Transverse colon (tissue), 4 donors: ENCODE measurements at regions not wholly inside any gene's neighbourhood (a gene's known extent, or its start where the extent isn't known, plus 50 kb on each side); places are given as distances from the start of the nearest gene placed in this dataset.

Experiments
- DNase-seq: peaks from one replicate; pipeline ENCODE4 v3.0.0-alpha.2; 2019
- H3K27ac ChIP-seq, 4 donors: fragments of 200-600 bp; sonication (generic); 2 replicates each; pipeline ENCODE4 v1.5.1; 2016 to 2018; ENCODE audit warnings: inconsistent platforms in 4 of 4
- H3K27me3 ChIP-seq: fragments of 200-600 bp; sonication (generic); 2 replicates; pipeline ENCODE4 v1.5.1; 2017; ENCODE audit warnings: inconsistent platforms
- H3K36me3 ChIP-seq, 4 donors: fragments of 200-600 bp; sonication (generic); 2 replicates each; pipeline ENCODE4 v1.5.1; 2017 to 2019; ENCODE audit warnings: inconsistent platforms in 4 of 4
- H3K4me1 ChIP-seq, 4 donors: fragments of 200-600 bp; sonication (generic); 2 replicates each; pipeline ENCODE4 v1.5.1; 2017 to 2020; ENCODE audit warnings: inconsistent platforms in 4 of 4
- H3K4me3 ChIP-seq, 4 donors: fragments of 200-600 bp; sonication (generic); 1 replicate in 1 of 4; 2 replicates in 3 of 4; pipeline versions ENCODE4 v1.5.1 to v1.6.1; 2017 to 2019; ENCODE audit warnings: inconsistent platforms in 4 of 4
- H3K9me3 ChIP-seq, 2 donors: fragments of 200-600 bp; sonication (generic); 2 replicates each; pipeline ENCODE4 v1.5.1; 2017 to 2019; ENCODE audit warnings: inconsistent platforms in 2 of 2
- EP300 ChIP-seq: sonication (generic); formaldehyde crosslinking; IDR thresholded peaks from one replicate; pipeline ENCODE4 v1.6.1; 2017; ENCODE audit warnings: antibody characterized with exemption, low read depth
- POLR2A ChIP-seq: fragments of 450-650 bp; IDR thresholded peaks from one replicate; pipeline ENCODE4 v1.6.1; 2016; ENCODE audit warnings: antibody characterized with exemption, mild to moderate bottlenecking, moderate library complexity
- POLR2AphosphoS5 ChIP-seq, 3 donors: sonication (generic); formaldehyde crosslinking; IDR thresholded peaks; one replicate each; pipeline ENCODE4 v1.6.1; 2016; ENCODE audit warnings: antibody characterized with exemption in 3 of 3
- WGBS, 2 donors: methylation state at CpG; one replicate each; pipeline ENCODE4 v1.1.5; 2018; ENCODE audit warnings: low coverage in 1 of 2; 5-methylcytosine and 5-hydroxymethylcytosine counted together
- in situ Hi-C, 4 donors: fragments of 200-750 bp; cut with MboI; loops; one replicate each; pipeline versions ENCODE4 v1.15.0 to v1.15.1; 2017; ENCODE audit warnings: low sequenced_read_pairs in 3 of 4, low pct_ligation_motif_present in 1 of 4, low pct_unique_long_range_greater_than_20kb in 1 of 4
- intact Hi-C: fragments of 100-400 bp; cut with DNase I; formaldehyde crosslinking; loops from one replicate; pipeline ENCODE4 v1.15.1; 2023; ENCODE audit warnings: low total_unique reads
- TF ChIP-seq, protein P1 (sequence below), 5 experiments: fragments of 200-600 bp in 3 of 5; fragments of 450-650 bp in 2 of 5; sonication (generic) in 3 of 5; IDR thresholded peaks; 1 replicate in 2 of 5; 2 replicates in 3 of 5; pipeline ENCODE4 v1.5.1; 2016 to 2017; ENCODE audit warnings: antibody characterized with exemption in 5 of 5, inconsistent platforms in 3 of 5, mild to moderate bottlenecking in 2 of 5, moderate library complexity in 1 of 5

DNA sequence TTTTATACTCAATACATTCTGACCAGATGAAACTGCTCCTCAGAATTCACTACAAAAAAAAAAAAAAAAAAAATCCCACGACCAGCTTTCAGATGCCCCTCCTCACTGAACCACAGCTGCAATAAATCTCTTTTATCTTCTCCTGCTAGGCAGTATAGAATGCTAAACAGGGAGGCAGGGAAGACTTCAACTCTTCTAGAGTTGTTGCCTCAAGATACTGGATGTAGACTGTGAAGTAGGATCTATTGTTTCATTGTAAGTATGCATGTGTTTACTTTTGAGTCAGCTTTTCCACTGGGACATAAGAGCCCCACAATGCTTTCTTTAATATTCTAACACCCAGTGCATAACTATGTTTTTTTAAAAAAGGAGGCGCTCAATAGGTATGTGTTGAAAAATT, 401.4 kb downstream of the TBL1XR1 start:
- Histone ChIP-seq H3K36me3 (no peaks in the 10 kb centered on the region), H3K9me3 (no peaks in the 10 kb centered on the region), H3K27me3 (no peaks in the 10 kb centered on the region), H3K27ac (no peak overlapping the region), H3K4me1 (peaks cover 0 to 14% (median 9%) of the 10 kb centered on the region in 4 donors), H3K4me3 (no peak overlapping the region)
- WGBS, 2 donors = 46 to 51% methylated on average over 2 of the region's 2 CpGs
- no peak for DNase-seq
- TF ChIP-seq POLR2A (no peak), EP300 (no peak), POLR2AphosphoS5 (IDR thresholded peaks at IDR 0.05) (no peak)
- TF ChIP-seq, protein P1, sequence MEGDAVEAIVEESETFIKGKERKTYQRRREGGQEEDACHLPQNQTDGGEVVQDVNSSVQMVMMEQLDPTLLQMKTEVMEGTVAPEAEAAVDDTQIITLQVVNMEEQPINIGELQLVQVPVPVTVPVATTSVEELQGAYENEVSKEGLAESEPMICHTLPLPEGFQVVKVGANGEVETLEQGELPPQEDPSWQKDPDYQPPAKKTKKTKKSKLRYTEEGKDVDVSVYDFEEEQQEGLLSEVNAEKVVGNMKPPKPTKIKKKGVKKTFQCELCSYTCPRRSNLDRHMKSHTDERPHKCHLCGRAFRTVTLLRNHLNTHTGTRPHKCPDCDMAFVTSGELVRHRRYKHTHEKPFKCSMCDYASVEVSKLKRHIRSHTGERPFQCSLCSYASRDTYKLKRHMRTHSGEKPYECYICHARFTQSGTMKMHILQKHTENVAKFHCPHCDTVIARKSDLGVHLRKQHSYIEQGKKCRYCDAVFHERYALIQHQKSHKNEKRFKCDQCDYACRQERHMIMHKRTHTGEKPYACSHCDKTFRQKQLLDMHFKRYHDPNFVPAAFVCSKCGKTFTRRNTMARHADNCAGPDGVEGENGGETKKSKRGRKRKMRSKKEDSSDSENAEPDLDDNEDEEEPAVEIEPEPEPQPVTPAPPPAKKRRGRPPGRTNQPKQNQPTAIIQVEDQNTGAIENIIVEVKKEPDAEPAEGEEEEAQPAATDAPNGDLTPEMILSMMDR (IDR thresholded peaks at IDR 0.05) = no peak
- in situ Hi-C loops = no loop called here
- intact Hi-C loops = no loop called here

DNA sequence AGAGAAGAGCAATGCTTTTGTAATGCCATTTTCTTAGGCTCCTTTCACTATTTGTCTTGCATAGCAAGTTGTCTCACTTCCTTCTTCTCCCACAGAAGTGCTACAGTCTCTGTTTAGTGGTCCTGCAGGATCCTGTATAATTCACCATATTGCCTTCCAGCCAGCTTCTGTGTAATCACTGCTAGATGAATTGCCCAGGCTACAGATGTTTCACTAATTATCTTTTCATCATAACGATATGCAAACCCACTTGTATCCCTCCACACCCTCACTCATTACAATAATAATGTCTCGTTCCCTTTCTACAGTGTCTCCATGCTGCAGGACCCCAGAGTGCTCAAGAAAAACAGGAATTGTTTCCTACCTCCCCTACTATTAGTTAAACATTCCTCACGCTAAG, 402.9 kb downstream of the TBL1XR1 start:
- Histone ChIP-seq H3K27me3 (no peaks in the 10 kb centered on the region), H3K4me3 (no peak overlapping the region), H3K9me3 (no peaks in the 10 kb centered on the region), H3K4me1 (peaks cover 0 to 9% (median 5%) of the 10 kb centered on the region in 4 donors), H3K36me3 (no peaks in the 10 kb centered on the region), H3K27ac (no peak overlapping the region)
- DNase-seq = no peak
- in situ Hi-C loops (no loop called here), intact Hi-C loops (no loop called here)
- WGBS, 2 donors = 76 to 81% methylated on average over 3 of the region's 3 CpGs
- TF ChIP-seq, protein P1 (IDR thresholded peaks at IDR 0.05) = no peak
- no peak for TF ChIP-seq POLR2AphosphoS5 (IDR thresholded peaks at IDR 0.05)
- no peak for TF ChIP-seq EP300
- TF ChIP-seq POLR2A = no peak

DNA sequence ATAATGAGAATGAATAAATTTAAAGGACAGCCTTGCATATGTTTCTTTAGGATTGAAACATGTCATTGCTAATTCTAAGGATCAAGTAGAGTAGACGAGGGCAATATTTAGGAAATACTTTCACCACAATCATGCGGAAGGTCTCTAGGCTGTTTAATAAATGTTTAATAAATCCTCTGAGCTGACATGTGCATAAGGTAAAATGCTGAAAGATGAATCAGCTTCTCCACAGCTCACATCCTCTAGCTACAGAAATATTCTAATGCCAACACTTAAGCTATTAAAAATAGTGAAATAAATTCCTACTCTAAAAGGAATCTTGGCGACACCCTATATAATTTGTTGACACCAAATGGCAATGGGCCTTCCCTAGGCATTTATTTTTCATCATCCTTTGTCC, 407.3 kb downstream of the TBL1XR1 start:
- TF ChIP-seq POLR2A (no peak), POLR2AphosphoS5 (IDR thresholded peaks at IDR 0.05) (no peak), EP300 (no peak)
- TF ChIP-seq, protein P1 (IDR thresholded peaks at IDR 0.05) = no peak
- no peaks in the 10 kb centered on the region for H3K27me3 ChIP-seq
- no peak overlapping the region for H3K27ac ChIP-seq
- no peaks in the 10 kb centered on the region for H3K36me3 ChIP-seq
- no peak for DNase-seq
- 74 to 85% methylated on average over 3 of the region's 3 CpGs for WGBS, 2 donors
- in situ Hi-C loops = no loop called here
- H3K4me3 ChIP-seq = no peak overlapping the region
- no peaks in the 10 kb centered on the region for H3K4me1 ChIP-seq
- intact Hi-C loops = no loop called here
- H3K9me3 ChIP-seq = no peaks in the 10 kb centered on the region

DNA sequence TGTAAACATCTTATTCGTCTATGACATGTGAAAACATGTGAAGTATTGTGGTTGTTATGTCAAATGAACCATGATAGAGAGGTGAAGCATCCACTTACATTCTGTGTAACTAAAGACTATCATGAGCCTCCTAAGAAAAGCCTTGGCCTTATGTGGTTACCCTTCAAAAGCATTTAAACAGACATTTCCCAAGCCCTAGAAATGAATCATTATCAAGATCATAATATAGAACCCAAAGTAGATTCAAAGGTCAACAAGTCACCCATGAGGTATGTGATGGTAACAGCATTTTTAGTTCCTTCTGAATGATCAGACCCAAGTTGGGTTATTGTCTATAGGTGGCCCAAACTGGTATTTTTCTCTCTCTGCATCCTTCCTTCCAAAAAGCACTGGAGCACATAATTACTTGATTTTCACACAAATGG, 408.0 kb downstream of the TBL1XR1 start:
- in situ Hi-C loops = no loop called here
- H3K27me3 ChIP-seq = no peaks in the 10 kb centered on the region
- no peaks in the 10 kb centered on the region for H3K9me3 ChIP-seq
- WGBS, 2 donors = 71 to 83% methylated on average over 1 of the region's 1 CpG
- no peaks in the 10 kb centered on the region for H3K4me1 ChIP-seq
- no peak overlapping the region for H3K27ac ChIP-seq
- no peak for TF ChIP-seq EP300
- TF ChIP-seq POLR2AphosphoS5 (IDR thresholded peaks at IDR 0.05) = no peak
- no peak for TF ChIP-seq POLR2A
- TF ChIP-seq, protein P1 (IDR thresholded peaks at IDR 0.05) = no peak
- no peak overlapping the region for H3K4me3 ChIP-seq
- intact Hi-C loops = no loop called here
- no peak for DNase-seq
- no peaks in the 10 kb centered on the region for H3K36me3 ChIP-seq
